DMS 273 (cell line): ENCODE measurements at regions not wholly inside any gene's neighbourhood (a gene's known extent, or its start where the extent isn't known, plus 50 kb on each side); places are given as distances from the start of the nearest gene placed in this dataset.

Experiments
- DNase-seq: peaks from one replicate; lab custom pipeline; 2025; ENCODE audit not compliant: unreplicated experiment; lab: John Stamatoyannopoulos, UW

- no peak for DNase-seq
Observed at GRCh38 chr5:52710972-52711596, 76.6 kb upstream of the ITGA1 start.

- no peak for DNase-seq
Observed at GRCh38 chr5:52712354-52712753, 75.4 kb upstream of the ITGA1 start.

GRCh38 chr5:52725065-52725746 lies 62.5 kb upstream of the ITGA1 start:
- DNase-seq = no peak

- no peak for DNase-seq
Observed at GRCh38 chr5:52725808-52726207, 61.9 kb upstream of the ITGA1 start.

- DNase-seq = no peak
Observed at GRCh38 chr5:52727020-52727419, 60.7 kb upstream of the ITGA1 start.

- no peak for DNase-seq
Observed at GRCh38 chr5:52727576-52727975, 60.1 kb upstream of the ITGA1 start.

- no peak for DNase-seq
Observed at GRCh38 chr5:52728224-52728623, 59.5 kb upstream of the ITGA1 start.

GRCh38 chr5:52728686-52729085 lies 59.0 kb upstream of the ITGA1 start:
- DNase-seq = no peak

- DNase-seq = no peak
Observed at GRCh38 chr5:52731274-52732027, 56.3 kb upstream of the ITGA1 start.

GRCh38 chr5:52734557-52734956 lies 53.2 kb upstream of the ITGA1 start:
- DNase-seq = no peak

GRCh38 chr5:52735139-52735538 lies 52.6 kb upstream of the ITGA1 start:
- DNase-seq = no peak
